Fibroblast of lung (primary cell): ENCODE measurements at regions not wholly inside any gene's neighbourhood (a gene's known extent, or its start where the extent isn't known, plus 50 kb on each side); places are given as distances from the start of the nearest gene placed in this dataset.
A peak's percentile ranks its signal among the peaks of the same experiment; 100 is the strongest.

ENCODE experiments used
- DNase-seq, 2 donors: peaks; one replicate each; pipeline versions ENCODE4 v3.0.0 to v3.0.0-alpha.2; 2010; ENCODE audit warnings: low read depth in 2 of 2
- H2AFZ ChIP-seq: 2 replicates; pipeline ENCODE4 v1.5.1; 2012; ENCODE audit warnings: low read length, control low read depth, inconsistent platforms
- H3K27ac ChIP-seq: 2 replicates; pipeline ENCODE4 v1.5.1; 2011; ENCODE audit warnings: low read length, control low read depth; ENCODE audit not compliant: insufficient read depth
- H3K27me3 ChIP-seq: 2 replicates; pipeline ENCODE4 v1.5.1; 2011; ENCODE audit warnings: mild to moderate bottlenecking, low read length; ENCODE audit not compliant: control insufficient read depth, insufficient read depth
- H3K36me3 ChIP-seq: 2 replicates; pipeline ENCODE4 v1.5.1; 2011; ENCODE audit warnings: low read length; ENCODE audit not compliant: control insufficient read depth, insufficient read depth
- H3K4me1 ChIP-seq: 2 replicates; pipeline ENCODE4 v1.5.1; 2011; ENCODE audit warnings: low read length; ENCODE audit not compliant: control insufficient read depth, insufficient read depth; ENCODE audit errors: extremely low read depth
- H3K4me2 ChIP-seq: 2 replicates; pipeline ENCODE4 v1.5.1; 2011; ENCODE audit warnings: low read length, control low read depth; ENCODE audit not compliant: insufficient read depth; ENCODE audit errors: extremely low read depth
- H3K4me3 ChIP-seq, 4 experiments: fragments of 200-600 bp in 1 of 4; sonication (generic) in 1 of 4; replicated peaks in 1 of 4; 2 replicates each; pipeline ENCODE4 v1.5.1; 2011 to 2016; ENCODE audit warnings: low read length in 4 of 4, low read depth in 3 of 4, mild to moderate bottlenecking in 3 of 4, control low read depth in 2 of 4, inconsistent platforms in 1 of 4, mixed read lengths in 1 of 4; ENCODE audit not compliant: insufficient read depth in 1 of 4; ENCODE audit errors: control extremely low read depth in 1 of 4
- H3K79me2 ChIP-seq: 2 replicates; pipeline ENCODE4 v1.5.1; 2012; ENCODE audit warnings: mild to moderate bottlenecking, low read length, inconsistent platforms; ENCODE audit not compliant: control insufficient read depth, insufficient read depth
- H3K9ac ChIP-seq: 2 replicates; pipeline ENCODE4 v1.5.1; 2011; ENCODE audit warnings: mild to moderate bottlenecking, low read length, control low read depth; ENCODE audit not compliant: insufficient read depth
- H3K9me3 ChIP-seq: 2 replicates; pipeline ENCODE4 v1.5.1; 2012; ENCODE audit warnings: low read depth, low read length; ENCODE audit not compliant: control insufficient read depth, insufficient read depth
- H4K20me1 ChIP-seq: 2 replicates; pipeline ENCODE4 v1.5.1; 2011; ENCODE audit warnings: low read length; ENCODE audit not compliant: control insufficient read depth, insufficient read depth; ENCODE audit errors: extremely low read depth
- CTCF ChIP-seq, 2 donors: IDR thresholded peaks in 1 of 2; conservative IDR thresholded peaks in 1 of 2; 1 replicate in 1 of 2; 2 replicates in 1 of 2; pipeline ENCODE4 v1.5.1; 2011 to 2012; ENCODE audit warnings: low read length in 2 of 2, control low read depth in 1 of 2, inconsistent platforms in 1 of 2, low read depth in 1 of 2, mild to moderate bottlenecking in 1 of 2
- EZH2 ChIP-seq: IDR thresholded peaks from 2 replicates; pipeline ENCODE4 v1.5.1; 2012; ENCODE audit warnings: low read length, control low read depth, mild to moderate bottlenecking; ENCODE audit errors: missing control alignments

- no peak for TF ChIP-seq EZH2
- no peak for TF ChIP-seq CTCF (conservative IDR thresholded peaks at IDR 0.05 in 1 of 2, IDR thresholded peaks at IDR 0.05 in 1 of 2; ENCODE audit: low read depth in 1 of 2, low read length in 2 of 2)
- DNase-seq: peak; percentile 60 to 63
- H3K4me2 ChIP-seq: no peak overlapping the region
These were observed 67.7 kb upstream of the RAB4A start for GRCh38 chr1:229203030-229203751.

GRCh38 chr1:229203991-229204632 is 66.8 kb upstream of the RAB4A start:
- DNase-seq: no peak
- Histone ChIP-seq H3K79me2 (no peaks in the 10 kb centered on the region), H3K4me1 (no peaks in the 10 kb centered on the region), H3K9me3 (no peaks in the 10 kb centered on the region), H4K20me1 (no peaks in the 10 kb centered on the region), H3K27me3 (no peaks in the 10 kb centered on the region), H2AFZ (no peak overlapping the region), H3K36me3 (no peaks in the 10 kb centered on the region), H3K4me2 (no peak overlapping the region), H3K27ac (no peak overlapping the region), H3K9ac (no peak overlapping the region), H3K4me3 (no peak overlapping the region)
- no peak for TF ChIP-seq CTCF (conservative IDR thresholded peaks at IDR 0.05 in 1 of 2, IDR thresholded peaks at IDR 0.05 in 1 of 2; ENCODE audit: low read depth in 1 of 2, low read length in 2 of 2)
- no peak for TF ChIP-seq EZH2

More at GRCh38 chr1:229203030-229203751, 67.7 kb upstream of the RAB4A start:
- H3K9ac ChIP-seq: no peak overlapping the region
- H3K4me1 ChIP-seq: no peaks in the 10 kb centered on the region
- no peaks in the 10 kb centered on the region for H3K79me2 ChIP-seq
- no peaks in the 10 kb centered on the region for H3K27me3 ChIP-seq
- H3K4me3 ChIP-seq: no peak overlapping the region
- no peak overlapping the region for H2AFZ ChIP-seq
- no peaks in the 10 kb centered on the region for H4K20me1 ChIP-seq
- no peaks in the 10 kb centered on the region for H3K9me3 ChIP-seq
- no peaks in the 10 kb centered on the region for H3K36me3 ChIP-seq
- no peak overlapping the region for H3K27ac ChIP-seq

GRCh38 chr1:229204921-229205777 is 65.8 kb upstream of the RAB4A start:
- H3K27ac ChIP-seq: no peak overlapping the region
- no peak overlapping the region for H3K9ac ChIP-seq
- H3K27me3 ChIP-seq: no peaks in the 10 kb centered on the region
- TF ChIP-seq CTCF (conservative IDR thresholded peaks at IDR 0.05 in 1 of 2, IDR thresholded peaks at IDR 0.05 in 1 of 2; ENCODE audit: low read depth in 1 of 2, low read length in 2 of 2): no peak
- no peak for TF ChIP-seq EZH2
- H4K20me1 ChIP-seq: no peaks in the 10 kb centered on the region
- DNase-seq: peak; percentile 81 to 86
- H2AFZ ChIP-seq: no peak overlapping the region
- no peak overlapping the region for H3K4me3 ChIP-seq
- H3K36me3 ChIP-seq: no peaks in the 10 kb centered on the region
- no peaks in the 10 kb centered on the region for H3K4me1 ChIP-seq
- H3K9me3 ChIP-seq: no peaks in the 10 kb centered on the region
- no peaks in the 10 kb centered on the region for H3K79me2 ChIP-seq
- H3K4me2 ChIP-seq: no peak overlapping the region
